ENCODE measurements at regions not wholly inside any gene's neighbourhood (a gene's known extent, or its start where the extent isn't known, plus 50 kb on each side); places are given as distances from the start of the nearest gene placed in this dataset.

DNA sequence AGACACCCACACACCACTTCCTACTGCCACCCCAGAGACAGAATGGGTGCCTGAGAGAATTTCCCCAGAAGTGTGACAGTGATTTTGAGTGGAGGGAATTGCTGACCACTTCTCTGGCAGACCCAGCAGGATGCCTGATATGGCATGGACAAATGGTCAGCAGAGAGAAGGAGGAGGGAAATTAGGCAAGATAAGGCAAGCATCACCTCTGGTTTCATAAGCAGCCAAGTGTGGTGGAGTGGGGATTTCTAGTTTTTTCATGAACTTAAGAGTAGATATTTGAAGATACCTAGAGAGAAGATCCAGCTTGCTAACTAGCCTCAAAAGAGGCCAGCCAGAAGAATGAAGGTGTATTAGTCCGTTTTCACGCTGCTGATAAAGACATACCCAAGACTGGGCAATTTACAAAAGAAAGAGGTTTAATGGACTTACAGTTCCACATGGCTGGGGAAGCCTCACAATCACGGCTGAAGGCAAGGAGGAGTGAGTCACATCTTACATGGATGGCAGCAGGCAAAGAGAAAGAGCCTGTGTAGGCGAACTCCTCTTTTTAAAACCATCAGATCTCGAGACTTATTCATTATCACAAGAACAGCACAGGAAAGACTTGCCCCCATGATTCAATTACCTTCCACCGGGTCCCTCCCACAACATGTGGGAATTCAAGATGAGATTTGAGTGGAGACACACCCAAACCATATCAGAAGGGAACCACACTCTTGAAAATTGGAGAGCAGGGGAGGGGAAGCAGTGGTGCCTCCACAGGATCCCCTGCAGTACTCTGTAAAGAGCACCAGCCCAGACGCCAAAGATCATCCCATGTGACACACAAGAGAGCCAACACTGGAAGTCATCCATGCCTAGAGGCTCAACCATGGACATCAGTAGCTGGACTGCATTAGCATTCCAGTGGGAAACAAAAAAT lies 64.2 kb downstream of the RBM43 start:
- DNase-seq, result peak in 20 of 56 donors; percentile 1 to 70 (median 18)

DNA sequence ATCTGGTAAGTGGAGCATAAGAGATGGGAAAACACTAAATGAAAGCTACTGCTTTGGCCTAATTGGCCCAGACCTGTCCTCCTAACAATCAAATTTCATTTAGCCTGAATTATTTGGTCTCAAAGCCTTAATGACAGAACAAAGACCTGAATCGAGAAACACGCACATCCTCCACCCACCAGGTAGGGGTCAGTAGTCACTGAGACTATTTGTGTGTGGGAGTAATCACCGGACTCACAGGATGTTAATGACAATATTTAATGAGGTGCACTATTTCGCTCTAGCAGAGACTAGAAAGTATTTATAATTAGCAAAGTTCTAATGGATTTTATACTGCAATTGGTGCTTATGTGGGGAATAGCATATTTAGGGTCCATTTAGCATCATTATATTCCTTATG lies 68.1 kb downstream of the RBM43 start:
- DNase-seq, result no peak

DNA sequence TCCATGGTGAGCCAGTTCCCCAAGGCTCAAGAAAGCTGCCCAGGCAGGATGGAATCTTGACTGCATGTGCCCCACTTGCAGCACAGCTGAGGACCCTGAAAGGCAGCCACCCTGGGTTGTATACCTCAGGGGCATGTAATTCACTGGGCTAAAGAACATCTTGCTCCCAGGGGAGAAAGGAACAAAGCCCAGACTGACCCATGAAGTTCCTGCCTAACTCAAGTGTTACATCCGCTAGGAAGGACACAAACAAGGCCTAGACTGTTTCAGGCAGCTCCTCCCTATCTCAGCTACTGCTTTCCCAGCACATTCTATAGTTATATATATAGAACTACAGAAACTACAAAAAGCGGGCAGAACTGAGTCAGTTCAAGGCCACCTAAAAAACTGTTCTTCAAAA lies 69.0 kb downstream of the RBM43 start:
- DNase-seq, result no peak

DNA sequence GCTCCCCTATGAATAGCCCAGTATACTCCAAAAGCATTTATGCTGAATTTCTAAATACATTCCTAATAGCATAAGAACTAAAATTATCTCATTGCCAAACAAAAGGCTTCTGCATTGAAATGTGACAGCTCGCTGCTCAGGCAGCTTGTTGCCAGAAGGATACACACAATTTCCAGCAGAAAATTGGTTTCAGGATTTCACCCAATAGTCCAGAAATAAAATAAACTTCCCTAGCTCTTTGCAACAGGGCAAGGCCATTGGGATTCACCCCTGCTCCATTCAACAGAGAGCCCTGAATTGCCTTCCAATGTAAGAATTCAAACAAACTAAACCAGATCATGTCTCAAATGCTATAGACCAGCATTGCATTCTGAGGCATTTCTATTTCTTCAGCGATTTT lies 70.7 kb downstream of the RBM43 start:
- DNase-seq, result no peak

DNA sequence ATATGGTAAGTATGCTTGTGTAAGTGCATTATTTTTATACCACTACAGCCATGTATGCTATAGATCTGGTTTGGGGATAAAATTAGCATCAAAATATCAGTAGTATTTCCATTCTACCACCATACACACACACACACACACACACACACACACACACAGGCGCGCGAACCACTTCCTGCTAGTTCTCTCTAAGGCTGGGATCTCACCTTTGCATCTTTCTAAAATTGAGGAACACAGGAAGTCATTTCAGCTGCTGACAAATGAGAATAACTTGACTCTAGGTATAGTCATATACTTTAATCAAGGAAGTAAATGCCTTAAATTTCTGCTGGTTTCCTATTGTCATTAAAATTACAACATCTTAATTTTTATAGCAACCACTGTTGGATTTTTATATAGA lies 72.5 kb downstream of the RBM43 start:
- no peak for DNase-seq

DNA sequence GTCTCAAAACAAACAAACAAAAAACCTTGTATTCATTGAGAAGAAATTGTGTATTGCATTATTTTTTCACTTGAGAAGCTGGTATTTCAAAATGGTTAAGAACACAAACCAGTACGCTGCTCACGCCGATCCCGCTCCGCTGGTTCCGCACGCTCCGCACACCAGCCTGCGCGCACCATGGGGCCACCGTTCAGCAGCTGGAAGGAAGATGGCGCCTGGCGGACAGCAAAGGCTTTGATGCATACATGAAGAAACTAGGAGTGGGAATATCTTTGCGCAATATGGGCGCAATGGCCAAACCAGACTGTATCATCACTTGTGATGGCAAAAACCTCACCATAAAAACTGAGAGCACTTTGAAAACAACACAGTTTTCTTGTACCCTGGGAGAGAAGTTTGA lies 75.7 kb downstream of the RBM43 start:
- DNase-seq, result no peak

DNA sequence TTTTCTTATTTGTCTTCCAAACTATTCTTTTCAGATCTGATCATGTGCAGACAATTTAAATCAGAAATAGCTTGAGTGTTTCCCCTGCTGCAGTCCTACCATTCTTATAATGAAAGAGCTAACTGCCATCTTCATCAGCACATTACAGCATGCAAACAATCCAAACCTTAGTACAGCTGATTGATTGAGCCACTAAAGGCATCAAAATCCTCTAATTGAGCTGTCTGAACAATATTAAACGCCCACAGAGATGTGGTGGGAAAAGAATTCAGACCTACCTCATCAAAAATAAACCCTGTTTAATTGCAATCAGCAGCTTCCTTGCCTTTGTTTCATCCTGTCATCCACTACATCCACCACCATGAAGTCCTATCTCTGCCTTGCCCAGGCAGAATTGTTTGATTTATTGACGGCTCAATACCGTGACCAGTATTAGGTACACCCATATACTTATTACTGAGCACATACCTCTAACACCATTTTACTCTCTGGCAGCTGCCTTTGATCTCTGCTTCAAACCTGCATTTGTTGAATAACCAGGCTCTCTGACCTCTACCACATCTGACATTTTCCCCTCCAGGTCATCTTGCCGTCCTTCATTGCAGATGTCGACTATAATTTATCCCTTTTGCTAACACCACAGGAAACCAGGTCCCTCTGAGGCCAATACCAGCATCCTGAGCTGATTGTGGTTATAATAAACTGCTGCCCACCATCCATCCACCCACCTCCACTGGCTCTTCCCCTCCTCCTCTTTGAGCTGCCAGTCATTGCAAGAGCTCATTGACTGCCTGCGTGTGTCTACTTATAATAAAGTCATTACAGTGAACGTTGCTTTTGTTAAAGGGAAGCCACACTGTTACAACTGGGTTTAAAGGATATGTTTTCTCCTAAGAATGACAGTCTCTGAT lies 78.5 kb downstream of the RBM43 start:
- DNase-seq, result no peak

DNA sequence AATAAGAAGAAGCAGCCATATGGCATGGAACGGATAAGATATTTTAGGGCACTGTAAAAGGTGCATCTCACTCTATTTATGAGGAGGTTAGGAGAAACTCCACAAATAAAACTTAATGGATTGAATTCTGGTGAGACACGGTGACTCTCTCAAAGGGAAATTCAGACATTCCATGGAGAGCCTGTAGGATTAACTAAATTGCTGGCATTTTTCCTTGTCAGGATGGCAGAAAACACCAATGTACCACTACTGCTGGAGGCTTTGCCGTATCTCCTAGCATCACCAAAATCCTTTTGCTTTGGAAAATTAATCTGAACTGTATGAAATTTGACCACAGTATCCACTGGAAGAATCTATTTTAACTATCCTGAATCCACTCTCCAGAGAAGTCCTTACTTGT lies 79.3 kb downstream of the RBM43 start:
- DNase-seq, result no peak

DNA sequence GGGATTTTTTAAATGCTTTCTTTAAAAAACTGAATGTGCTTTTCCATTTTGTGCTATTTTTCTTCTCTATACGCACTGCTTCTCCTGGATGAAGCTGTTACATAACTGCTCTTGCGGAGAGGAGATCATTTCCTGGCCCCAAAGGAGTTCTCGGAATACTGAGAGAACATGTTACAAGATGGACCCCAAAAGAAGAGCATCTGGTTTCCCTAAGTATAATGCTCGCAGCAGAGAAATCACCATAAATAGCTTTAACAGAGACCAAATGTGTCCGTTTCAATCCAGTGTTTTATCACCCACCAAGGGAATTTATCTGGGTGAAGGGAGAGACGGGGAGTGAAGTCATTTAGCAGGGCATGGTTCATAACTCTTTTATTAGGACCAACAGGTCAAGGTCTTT lies 80.1 kb downstream of the RBM43 start:
- DNase-seq, result no peak

DNA sequence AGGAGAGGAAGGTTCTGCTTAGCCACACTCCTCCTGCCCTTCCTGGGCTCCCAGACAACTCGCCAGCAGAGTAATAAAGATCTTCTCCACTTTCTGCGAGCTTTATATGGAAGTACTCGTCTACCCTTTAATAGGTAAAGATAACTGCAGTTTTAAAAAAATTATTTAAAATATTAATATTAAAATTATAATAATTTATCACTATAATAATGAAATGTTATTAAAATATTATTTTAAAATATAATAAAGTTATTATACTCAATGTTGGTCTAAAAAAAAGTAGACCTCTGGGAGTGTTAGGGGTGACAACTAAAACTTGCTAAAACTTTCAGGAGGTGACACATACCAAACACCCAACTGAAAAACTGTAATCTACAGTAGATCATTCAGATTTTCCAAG lies 81.5 kb downstream of the RBM43 start:
- DNase-seq, result no peak

DNA sequence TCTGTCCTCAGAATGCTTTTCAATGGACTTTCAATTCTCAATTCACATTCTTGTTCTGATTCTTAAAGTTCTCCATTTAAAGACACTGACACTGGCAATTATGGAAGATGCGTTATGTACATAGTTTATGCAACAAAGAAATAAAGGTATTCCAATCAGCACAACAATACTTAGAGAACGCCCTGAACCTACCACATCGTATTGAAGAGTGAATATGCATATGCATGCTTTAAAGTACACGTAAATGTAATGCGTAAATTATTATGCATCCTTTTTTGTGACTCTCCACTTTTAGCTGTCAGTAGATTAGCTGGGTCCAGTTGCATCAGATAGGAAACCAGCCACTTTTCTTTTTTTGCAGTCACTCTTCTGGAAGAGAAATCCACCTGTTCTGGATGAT lies 83.5 kb downstream of the RBM43 start:
- no peak for DNase-seq

DNA sequence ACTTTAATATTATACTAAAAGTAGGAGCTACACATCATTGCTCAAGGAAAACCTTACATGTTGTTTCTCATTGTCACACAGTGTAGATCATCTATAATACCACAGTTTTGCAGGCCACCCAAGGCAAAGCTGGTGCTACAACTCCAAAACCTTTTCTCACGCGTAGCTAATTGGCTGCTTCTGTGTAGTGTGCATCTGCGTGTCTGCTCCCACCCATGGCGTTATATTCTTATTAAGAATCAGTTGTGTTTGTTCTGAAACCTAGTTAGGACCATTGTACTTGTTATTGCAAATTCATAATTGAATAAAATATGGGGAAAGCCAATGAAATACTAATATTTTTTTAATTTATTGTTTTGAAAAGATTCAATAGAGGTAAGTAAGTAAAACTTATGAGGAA lies 83.9 kb downstream of the RBM43 start:
- no peak for DNase-seq

DNA sequence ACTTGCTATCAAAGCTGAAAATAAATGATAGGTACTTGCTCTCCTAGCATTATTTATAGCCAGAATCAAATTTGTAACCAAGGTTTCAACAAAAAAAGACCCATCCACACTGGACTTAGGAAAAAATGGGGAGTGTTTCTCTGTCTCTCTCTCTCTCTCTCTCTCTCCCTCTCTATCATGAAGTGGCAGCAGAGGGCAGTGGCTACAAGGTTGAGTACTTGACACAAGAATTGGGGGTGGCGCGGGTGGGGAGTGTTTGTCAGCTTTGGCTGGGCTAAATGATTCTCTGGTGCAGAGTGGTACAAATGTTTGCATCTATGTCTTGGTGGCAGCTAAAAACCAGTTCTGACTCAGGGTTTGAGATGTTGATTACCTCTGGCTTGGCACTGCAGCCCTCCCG lies 85.0 kb downstream of the RBM43 start:
- no peak for DNase-seq

DNA sequence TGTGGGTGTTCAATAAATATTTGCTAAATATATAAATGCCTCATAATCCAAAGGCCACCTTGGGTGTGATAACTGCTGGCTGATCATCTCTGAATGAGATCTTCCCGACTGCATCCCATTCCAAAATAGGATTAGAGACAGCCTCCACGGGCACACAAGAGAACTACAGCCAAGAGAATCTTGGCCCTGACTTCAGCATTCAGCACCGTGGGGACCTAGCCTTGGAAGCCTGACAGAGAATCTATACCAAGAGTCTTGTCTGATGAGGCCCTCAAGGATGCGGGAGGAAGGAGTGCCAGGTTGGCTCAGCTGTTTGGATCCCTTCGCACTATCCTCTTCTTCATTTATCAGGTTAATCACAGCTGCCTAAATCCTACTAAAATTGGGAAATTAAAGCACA lies 85.8 kb downstream of the RBM43 start:
- DNase-seq, result no peak

DNA sequence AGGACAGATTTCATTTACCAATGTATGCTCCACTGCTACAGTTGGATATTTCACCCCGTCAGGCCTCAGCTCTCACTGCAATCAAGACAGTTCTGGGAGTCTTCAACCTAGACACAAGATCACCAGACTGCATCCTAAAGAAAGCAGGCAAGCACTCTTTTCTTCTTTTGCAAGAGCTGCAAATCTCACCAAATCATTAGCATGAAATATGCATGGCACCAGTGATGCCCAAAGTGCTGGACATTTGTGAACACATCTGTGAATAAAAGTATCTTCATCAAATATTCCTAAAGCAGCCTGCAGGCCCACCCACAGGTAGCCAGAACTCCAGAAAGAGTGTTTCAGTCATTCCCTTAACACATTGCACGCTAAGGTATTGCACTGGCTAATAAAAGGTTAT lies 87.5 kb downstream of the RBM43 start:
- DNase-seq, result no peak

DNA sequence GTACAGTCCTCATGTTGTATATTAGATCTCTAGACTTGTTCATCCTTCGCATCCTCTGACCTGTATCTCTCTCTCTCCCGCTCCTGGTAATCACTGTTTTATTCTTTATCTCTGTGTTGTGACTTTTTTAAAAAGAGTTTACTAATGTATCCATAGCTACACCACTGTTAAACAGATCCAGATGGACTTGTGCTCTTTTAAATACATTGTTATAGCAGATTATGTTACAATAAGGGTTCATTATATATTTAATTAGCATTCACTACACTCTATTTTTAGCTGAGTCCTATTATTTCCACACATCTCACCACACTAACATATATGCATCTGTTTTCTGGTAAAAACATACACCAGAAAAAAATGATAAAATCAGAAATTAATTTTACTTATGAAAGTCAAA lies 90.5 kb downstream of the RBM43 start:
- DNase-seq, result no peak

DNA sequence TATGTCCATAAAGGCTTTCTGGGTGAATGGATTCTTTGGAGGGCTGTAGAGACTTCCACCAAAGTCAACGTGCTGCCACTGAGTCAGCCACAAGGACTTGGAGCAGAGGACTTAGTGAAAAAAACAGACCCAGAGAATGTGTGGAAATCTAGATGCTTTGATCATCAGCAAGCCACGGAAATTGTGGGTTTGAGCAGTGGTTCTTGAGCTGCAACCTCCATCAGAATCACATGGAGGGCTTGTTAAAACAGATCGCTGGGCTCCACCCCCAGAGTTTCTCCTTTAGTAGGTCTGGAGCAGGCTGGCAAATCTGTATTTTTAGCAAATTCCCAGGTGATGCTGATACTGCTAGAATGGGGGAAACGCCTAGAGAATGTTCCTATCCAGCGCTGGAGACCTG lies 95.3 kb downstream of the RBM43 start:
- no peak for DNase-seq

DNA sequence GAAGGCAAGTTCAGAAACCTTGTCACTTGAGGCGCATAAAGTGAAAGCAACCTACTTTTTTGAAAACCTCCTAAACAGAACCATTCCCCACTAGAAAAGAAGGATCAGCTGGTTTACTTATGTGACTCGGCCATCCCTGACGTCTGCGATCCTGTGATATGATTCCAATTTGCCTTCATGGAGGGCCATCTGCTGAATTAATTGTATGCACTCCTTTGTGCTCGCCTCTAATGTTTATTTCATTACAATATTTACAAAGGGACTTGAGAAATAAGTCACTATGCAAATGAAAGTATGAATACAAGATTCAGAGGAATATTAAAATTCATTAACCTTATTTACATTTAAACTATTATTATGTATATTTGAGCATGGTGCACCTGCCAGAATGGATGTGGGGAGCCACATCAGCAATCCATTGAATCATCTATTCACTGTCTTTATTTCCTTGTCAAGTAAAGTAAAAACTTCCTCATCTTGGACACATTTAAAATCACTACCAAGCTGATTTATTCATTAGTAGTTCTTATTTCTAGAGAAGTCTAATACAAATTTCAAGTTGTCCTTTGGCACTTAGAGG lies 96.5 kb downstream of the RBM43 start:
- DNase-seq, result no peak

DNA sequence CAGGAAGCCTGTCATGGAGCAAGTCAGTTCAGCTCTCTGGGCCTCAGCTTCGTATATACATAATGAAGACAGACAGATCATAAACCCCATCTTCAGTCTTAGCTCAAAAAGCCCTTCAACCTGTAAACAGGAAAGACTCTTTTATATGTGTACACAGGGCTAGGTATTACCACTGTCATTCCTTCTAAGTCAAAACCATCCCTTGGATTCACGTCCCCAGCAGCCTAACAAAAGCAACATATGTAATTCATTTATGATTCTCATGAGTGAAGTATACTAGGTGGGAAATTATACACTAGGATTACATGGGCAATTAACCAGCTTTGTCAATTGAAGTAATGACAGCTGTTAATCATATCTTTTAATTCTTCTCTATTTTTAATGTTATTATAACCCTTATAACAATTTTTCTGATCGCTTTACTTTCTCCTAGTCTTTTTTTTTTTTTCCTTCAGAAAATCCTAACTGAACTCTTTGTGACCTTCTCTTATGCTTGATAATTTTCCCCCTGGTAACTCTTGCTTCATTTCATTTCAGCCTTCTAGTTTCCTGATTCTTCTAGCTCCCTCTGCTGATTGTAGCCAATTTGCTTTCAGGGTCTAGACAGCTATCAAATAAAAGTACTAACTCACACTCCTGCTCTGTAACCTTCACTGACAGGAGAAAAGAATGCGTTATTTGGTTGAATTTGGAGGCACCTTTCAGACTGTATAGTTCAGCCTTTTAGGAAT lies 99.7 kb downstream of the RBM43 start:
- DNase-seq, result no peak

DNA sequence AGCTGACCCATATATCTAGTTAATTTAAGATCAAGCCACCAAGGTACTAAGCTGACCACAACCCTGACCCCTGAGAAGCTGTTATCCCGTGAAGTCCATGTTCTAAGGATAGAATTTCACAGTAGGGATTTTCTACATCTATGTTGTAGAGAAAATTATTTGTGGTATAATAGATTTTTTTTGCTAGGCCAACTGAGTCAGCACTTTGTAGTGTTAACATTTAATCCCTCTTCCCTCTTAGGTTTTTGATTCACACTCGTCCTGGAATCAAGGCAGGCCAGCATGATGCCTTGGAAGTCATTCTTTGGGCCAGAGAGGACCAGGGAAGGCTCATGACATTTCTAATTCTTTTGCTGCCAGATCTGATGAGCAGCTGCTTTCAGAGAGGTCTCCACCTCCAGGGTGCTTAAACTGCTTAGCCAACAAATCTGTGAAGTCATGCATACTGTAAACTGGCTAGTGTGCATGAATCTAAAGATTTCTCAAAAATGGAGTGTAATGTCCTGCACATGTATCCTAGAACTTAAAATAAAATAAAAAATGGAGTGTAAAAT lies 102.5 kb downstream of the RBM43 start:
- DNase-seq, result no peak

All from nucleus accumbens (tissue), 56 donors.